ENCODE measurements at regions not wholly inside any gene's neighbourhood (a gene's known extent, or its start where the extent isn't known, plus 50 kb on each side); places are given as distances from the start of the nearest gene placed in this dataset.

DNA sequence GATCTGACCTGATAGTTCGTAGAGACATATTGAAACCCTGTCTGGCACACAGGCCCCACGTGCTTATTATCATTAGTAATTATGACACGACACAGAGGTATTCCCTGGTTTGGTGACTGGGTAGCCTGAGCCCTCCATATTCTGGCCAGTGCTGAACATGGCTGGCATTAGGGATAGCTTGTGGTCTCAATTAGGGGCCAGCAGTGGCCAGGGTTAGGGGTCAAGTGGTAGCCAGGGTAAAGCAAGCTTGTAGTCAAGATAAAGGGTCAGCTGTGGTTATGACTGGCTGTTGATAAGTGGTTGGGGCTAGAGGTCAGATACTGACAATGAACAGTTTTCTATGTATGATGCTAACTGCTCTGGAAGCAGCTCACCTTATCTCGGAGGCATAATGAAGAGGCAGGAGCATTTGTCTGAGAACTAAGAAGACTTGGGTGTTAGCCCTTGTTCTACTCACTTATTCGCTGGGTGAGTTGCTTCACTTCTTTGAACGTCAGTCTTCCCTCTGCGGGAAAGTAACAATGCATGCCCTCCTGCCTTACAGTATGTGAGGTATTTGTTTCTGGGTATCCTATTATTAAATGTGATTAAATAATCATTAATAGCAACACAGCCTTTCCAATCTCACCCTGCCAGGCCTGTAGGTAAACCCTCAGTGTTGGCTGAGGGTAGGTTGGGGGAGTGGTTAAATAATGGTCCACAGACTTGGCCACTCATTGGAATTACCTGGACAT lies 66.7 kb downstream of the VEGFA start (continued):
- TF ChIP-seq CC2D1A (IDR thresholded peaks at IDR 0.05), result no peak
- no peak for TF ChIP-seq NONO (IDR thresholded peaks at IDR 0.05; ENCODE audit: low read depth in 2 of 2, low read length in 1 of 2)
- TF ChIP-seq ZKSCAN1 (IDR thresholded peaks at IDR 0.05; ENCODE audit: low read depth, low read length), result no peak
- TF ChIP-seq HCFC1 (IDR thresholded peaks at IDR 0.05; ENCODE audit: low read depth, low read length), result no peak
- TF ChIP-seq ASH1L (IDR thresholded peaks at IDR 0.05; ENCODE audit: borderline replicate concordance, low read depth, partially characterized antibody), result no peak
- TF ChIP-seq, protein P1, sequence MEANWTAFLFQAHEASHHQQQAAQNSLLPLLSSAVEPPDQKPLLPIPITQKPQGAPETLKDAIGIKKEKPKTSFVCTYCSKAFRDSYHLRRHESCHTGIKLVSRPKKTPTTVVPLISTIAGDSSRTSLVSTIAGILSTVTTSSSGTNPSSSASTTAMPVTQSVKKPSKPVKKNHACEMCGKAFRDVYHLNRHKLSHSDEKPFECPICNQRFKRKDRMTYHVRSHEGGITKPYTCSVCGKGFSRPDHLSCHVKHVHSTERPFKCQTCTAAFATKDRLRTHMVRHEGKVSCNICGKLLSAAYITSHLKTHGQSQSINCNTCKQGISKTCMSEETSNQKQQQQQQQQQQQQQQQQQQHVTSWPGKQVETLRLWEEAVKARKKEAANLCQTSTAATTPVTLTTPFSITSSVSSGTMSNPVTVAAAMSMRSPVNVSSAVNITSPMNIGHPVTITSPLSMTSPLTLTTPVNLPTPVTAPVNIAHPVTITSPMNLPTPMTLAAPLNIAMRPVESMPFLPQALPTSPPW (CRISPR knock-in tag; IDR thresholded peaks at IDR 0.05), result peak; percentile 60
- TF ChIP-seq SMC3 (conservative IDR thresholded peaks at IDR 0.05; ENCODE audit: insufficient read depth, low read depth, low read length), result no peak
- TF ChIP-seq, protein P2, sequence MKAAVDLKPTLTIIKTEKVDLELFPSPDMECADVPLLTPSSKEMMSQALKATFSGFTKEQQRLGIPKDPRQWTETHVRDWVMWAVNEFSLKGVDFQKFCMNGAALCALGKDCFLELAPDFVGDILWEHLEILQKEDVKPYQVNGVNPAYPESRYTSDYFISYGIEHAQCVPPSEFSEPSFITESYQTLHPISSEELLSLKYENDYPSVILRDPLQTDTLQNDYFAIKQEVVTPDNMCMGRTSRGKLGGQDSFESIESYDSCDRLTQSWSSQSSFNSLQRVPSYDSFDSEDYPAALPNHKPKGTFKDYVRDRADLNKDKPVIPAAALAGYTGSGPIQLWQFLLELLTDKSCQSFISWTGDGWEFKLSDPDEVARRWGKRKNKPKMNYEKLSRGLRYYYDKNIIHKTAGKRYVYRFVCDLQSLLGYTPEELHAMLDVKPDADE (conservative IDR thresholded peaks at IDR 0.05; ENCODE audit: control insufficient read depth, low read depth, low read length), result no peak
- TF ChIP-seq ZBTB8A (IDR thresholded peaks at IDR 0.05; ENCODE audit: partially characterized antibody), result no peak
- no peak for TF ChIP-seq ZFP30 (CRISPR knock-in tag; IDR thresholded peaks at IDR 0.05; ENCODE audit: borderline replicate concordance)
- TF ChIP-seq, protein P3, sequence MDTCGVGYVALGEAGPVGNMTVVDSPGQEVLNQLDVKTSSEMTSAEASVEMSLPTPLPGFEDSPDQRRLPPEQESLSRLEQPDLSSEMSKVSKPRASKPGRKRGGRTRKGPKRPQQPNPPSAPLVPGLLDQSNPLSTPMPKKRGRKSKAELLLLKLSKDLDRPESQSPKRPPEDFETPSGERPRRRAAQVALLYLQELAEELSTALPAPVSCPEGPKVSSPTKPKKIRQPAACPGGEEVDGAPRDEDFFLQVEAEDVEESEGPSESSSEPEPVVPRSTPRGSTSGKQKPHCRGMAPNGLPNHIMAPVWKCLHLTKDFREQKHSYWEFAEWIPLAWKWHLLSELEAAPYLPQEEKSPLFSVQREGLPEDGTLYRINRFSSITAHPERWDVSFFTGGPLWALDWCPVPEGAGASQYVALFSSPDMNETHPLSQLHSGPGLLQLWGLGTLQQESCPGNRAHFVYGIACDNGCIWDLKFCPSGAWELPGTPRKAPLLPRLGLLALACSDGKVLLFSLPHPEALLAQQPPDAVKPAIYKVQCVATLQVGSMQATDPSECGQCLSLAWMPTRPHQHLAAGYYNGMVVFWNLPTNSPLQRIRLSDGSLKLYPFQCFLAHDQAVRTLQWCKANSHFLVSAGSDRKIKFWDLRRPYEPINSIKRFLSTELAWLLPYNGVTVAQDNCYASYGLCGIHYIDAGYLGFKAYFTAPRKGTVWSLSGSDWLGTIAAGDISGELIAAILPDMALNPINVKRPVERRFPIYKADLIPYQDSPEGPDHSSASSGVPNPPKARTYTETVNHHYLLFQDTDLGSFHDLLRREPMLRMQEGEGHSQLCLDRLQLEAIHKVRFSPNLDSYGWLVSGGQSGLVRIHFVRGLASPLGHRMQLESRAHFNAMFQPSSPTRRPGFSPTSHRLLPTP (IDR thresholded peaks at IDR 0.05; ENCODE audit: borderline replicate concordance, extremely low read depth, insufficient read length), result no peak
- peak in 1 of 2 experiments; percentile 21; a peak in 3 of 4 replicates for TF ChIP-seq RAD21 (CRISPR knock-in tag; conservative IDR thresholded peaks at IDR 0.05 in 1 of 2, IDR thresholded peaks at IDR 0.05 in 1 of 2)

Measured in K562 (cell line).